ENCODE measurements at regions not wholly inside any gene's neighbourhood (a gene's known extent, or its start where the extent isn't known, plus 50 kb on each side); places are given as distances from the start of the nearest gene placed in this dataset.

DNA sequence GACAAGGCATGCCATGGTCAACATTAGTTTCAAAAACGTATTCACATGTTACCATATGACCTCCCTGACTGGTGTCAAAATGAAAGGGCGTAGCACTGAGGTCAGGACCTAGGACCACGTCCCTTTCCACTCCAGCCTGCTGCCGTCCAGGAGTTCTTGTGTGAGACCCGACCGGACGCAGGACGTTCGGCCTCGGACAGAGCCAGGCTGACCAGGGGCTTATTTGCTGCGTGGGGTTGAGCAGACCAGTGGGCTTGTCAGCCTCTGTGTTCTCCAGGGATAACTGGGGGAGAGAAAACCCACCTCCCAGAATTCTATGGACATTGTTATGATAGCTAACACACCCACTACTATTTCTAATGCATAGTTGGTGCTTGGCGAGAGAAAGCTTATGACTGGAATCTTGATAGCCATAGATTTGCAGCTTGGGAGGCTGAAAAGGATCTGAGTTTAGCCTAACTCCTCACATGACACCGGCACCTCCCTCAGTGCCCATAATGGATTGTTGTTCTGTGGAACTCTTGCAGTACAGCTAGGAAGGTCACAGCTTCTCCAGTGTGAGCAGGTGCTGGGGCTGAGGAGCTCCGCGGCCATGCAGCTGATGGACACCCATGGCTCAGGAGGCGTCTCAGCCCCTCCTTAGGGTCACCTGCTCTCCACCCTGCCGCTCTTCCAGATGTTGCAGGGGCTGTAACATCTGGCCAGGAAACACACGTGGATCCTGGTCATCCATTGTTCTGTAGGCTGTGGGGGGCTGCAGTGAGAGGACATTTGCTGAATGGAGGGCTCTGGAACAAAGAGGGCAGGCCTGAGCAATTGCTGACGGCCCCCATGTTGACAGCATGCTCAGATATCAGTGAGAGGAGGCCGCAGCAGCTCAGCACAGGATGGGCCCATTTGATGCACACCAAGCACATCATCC, 368.4 kb downstream of the IRX2 start:
- TF ChIP-seq POLR2A (IDR thresholded peaks at IDR 0.05), result no peak
- no peak for TF ChIP-seq POLR2AphosphoS5 (IDR thresholded peaks at IDR 0.05)
- TF ChIP-seq, protein P1, sequence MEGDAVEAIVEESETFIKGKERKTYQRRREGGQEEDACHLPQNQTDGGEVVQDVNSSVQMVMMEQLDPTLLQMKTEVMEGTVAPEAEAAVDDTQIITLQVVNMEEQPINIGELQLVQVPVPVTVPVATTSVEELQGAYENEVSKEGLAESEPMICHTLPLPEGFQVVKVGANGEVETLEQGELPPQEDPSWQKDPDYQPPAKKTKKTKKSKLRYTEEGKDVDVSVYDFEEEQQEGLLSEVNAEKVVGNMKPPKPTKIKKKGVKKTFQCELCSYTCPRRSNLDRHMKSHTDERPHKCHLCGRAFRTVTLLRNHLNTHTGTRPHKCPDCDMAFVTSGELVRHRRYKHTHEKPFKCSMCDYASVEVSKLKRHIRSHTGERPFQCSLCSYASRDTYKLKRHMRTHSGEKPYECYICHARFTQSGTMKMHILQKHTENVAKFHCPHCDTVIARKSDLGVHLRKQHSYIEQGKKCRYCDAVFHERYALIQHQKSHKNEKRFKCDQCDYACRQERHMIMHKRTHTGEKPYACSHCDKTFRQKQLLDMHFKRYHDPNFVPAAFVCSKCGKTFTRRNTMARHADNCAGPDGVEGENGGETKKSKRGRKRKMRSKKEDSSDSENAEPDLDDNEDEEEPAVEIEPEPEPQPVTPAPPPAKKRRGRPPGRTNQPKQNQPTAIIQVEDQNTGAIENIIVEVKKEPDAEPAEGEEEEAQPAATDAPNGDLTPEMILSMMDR (IDR thresholded peaks at IDR 0.05), result no peak
- Histone ChIP-seq H3K4me3 (no peak overlapping the region), H3K9me3 (no peaks in the 10 kb centered on the region), H3K27me3 (replicated peaks; ENCODE audit: insufficient read depth) (no peaks in the 10 kb centered on the region), H3K27ac (no peak overlapping the region), H3K36me3 (no peaks in the 10 kb centered on the region), H3K4me1 (replicated peaks) (no peaks in the 10 kb centered on the region)
- WGBS, result 87% methylated on average over 20 of the region's 20 CpGs
- no peak for DNase-seq (ENCODE audit: low spot score)
- intact Hi-C loops (cut with DNase I), result no loop called here

DNA sequence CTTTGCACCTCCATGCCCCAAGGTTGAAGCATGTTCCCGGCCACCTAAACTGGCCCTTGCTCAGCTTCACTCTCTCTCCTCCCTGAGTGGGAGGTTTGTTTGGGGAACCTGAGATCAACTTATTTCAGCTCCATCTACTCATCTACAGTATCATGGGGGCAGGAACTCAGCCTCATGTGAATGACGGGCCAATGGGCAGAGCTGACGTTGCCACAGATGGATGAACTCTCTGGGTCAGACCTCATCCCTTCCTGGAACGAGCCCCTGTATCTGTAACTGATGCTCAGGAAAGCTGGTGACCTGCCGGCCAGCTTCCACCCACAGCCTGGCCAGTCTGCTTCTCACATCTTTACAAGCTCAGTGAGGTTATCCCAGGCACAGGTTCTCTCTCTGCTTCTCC, 369.6 kb downstream of the IRX2 start:
- WGBS, result 86% methylated on average over 5 of the region's 5 CpGs
- DNase-seq (ENCODE audit: low spot score), result no peak
- no peaks in the 10 kb centered on the region for H3K4me1 ChIP-seq (replicated peaks)
- no peaks in the 10 kb centered on the region for H3K36me3 ChIP-seq
- H3K27me3 ChIP-seq (replicated peaks; ENCODE audit: insufficient read depth), result no peaks in the 10 kb centered on the region
- H3K4me3 ChIP-seq, result no peak overlapping the region
- intact Hi-C loops (cut with DNase I), result no loop called here
- TF ChIP-seq, protein P1 (IDR thresholded peaks at IDR 0.05), result no peak
- TF ChIP-seq POLR2A (IDR thresholded peaks at IDR 0.05) (no peak), POLR2AphosphoS5 (IDR thresholded peaks at IDR 0.05) (no peak)
- H3K9me3 ChIP-seq, result no peaks in the 10 kb centered on the region
- no peak overlapping the region for H3K27ac ChIP-seq

DNA sequence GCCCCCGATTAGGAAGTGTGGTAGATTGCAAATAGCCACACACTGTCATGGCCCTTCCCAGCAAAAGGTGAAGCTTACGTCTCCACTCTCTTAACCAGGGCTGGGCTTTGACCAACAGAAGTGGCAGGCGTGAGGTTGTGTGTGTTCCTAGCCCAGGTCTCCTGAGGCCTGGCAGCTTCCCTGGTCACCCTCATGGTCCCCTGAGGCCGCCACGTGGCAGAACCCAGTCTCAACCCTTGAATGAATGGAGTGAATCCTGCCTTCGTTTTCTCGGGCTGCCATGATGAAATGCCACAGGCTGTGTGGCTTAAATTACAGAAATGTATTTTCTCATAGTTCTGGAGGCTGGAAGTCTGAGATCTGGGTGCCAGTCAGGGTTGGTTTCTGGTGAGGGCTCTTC, 370.4 kb downstream of the IRX2 start:
- TF ChIP-seq, protein P1 (IDR thresholded peaks at IDR 0.05), result no peak
- TF ChIP-seq POLR2A (IDR thresholded peaks at IDR 0.05) (no peak), POLR2AphosphoS5 (IDR thresholded peaks at IDR 0.05) (no peak)
- intact Hi-C loops (cut with DNase I), result no loop called here
- Histone ChIP-seq H3K27ac (no peak overlapping the region), H3K4me1 (replicated peaks) (no peaks in the 10 kb centered on the region), H3K36me3 (no peaks in the 10 kb centered on the region), H3K27me3 (replicated peaks; ENCODE audit: insufficient read depth) (no peaks in the 10 kb centered on the region), H3K4me3 (no peak overlapping the region), H3K9me3 (no peaks in the 10 kb centered on the region)
- 94% methylated on average over 7 of the region's 7 CpGs for WGBS
- DNase-seq (ENCODE audit: low spot score), result no peak

DNA sequence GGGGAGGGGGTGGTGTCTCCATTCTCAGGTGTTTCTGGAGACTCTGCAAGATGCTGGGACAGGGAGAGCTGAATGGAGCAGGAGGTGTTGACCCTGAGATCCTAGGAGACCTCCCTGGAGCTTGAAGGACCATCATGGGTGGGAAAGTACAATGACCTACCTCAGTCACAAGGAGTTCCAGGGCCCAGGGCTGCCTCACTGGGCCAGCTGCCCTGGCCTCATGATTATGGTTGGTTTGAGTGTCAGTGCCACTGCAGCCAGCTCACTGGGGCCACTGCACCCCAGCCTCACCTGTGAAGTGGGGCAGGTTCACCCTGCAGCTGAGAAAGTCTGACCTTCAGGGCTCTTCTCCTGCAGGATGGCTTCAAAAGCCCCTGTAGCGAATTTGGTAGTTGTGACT, 372.5 kb downstream of the IRX2 start:
- H3K4me1 ChIP-seq (replicated peaks), result no peaks in the 10 kb centered on the region
- no peak overlapping the region for H3K27ac ChIP-seq
- no peaks in the 10 kb centered on the region for H3K27me3 ChIP-seq (replicated peaks; ENCODE audit: insufficient read depth)
- no peaks in the 10 kb centered on the region for H3K9me3 ChIP-seq
- intact Hi-C loops (cut with DNase I), result no loop called here
- no peak for DNase-seq (ENCODE audit: low spot score)
- H3K4me3 ChIP-seq, result no peak overlapping the region
- no peak for TF ChIP-seq POLR2A (IDR thresholded peaks at IDR 0.05)
- no peaks in the 10 kb centered on the region for H3K36me3 ChIP-seq
- WGBS, result 88% methylated on average over 1 of the region's 1 CpG

DNA sequence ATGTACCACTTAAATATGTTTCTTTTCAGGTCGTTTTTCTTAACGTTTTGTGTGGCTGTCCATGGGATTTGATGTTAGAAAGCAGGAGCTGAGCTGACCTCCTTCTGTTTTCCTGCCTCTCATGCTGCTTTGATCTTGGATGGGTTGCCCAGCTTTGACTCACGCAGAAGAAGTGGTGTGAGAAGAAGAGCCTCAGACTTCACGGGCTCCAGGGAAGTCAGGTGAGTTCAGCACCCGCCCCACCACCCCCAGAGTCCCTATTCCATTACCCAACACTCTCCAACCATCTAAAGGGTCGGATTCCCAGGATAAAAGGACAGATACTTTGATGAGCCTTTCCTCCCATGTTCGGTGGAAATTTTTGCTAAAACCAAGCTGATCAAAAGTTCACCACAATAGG, 373.4 kb downstream of the IRX2 start:
- H3K9me3 ChIP-seq, result no peaks in the 10 kb centered on the region
- intact Hi-C loops (cut with DNase I), result no loop called here
- no peak overlapping the region for H3K4me3 ChIP-seq
- 75% methylated on average over 7 of the region's 7 CpGs for WGBS
- H3K27me3 ChIP-seq (replicated peaks; ENCODE audit: insufficient read depth), result no peaks in the 10 kb centered on the region
- no peaks in the 10 kb centered on the region for H3K4me1 ChIP-seq (replicated peaks)
- no peak for DNase-seq (ENCODE audit: low spot score)
- no peaks in the 10 kb centered on the region for H3K36me3 ChIP-seq
- H3K27ac ChIP-seq, result no peak overlapping the region
- TF ChIP-seq POLR2AphosphoS5 (IDR thresholded peaks at IDR 0.05) (no peak), POLR2A (IDR thresholded peaks at IDR 0.05) (no peak)
- TF ChIP-seq, protein P1 (IDR thresholded peaks at IDR 0.05), result no peak
